ENCODE measurements at regions not wholly inside any gene's neighbourhood (a gene's known extent, or its start where the extent isn't known, plus 50 kb on each side); places are given as distances from the start of the nearest gene placed in this dataset.

DNA sequence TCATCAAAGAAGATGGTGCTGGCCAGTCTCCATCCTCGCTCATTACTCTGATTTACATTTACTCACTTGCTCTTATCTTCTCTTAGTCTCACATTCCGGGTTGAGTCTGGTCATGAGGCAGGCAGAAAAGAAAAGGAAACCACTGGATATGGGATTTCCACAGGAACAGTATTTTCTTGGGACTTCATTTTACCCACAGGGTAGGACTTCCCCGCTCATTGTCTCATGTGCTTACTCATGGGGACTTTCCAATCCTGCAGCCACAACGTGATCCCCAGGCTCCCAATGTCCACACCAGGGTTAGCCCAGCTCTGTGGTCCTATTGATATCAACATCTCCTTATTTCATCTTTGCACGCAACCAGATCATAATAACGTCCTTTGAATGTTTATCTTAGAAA is 373.8 kb downstream of the TMEM182 start:
- POLR2A ChIA-PET (ENCODE audit: unreplicated experiment) = no interaction called here

GRCh38 chr2:103138123-103138901 is 376.5 kb downstream of the TMEM182 start:
- ATAC-seq = no peak
- Histone ChIP-seq H3K27me3 (ENCODE audit: low read length) (peaks cover 4% of the 10 kb centered on the region; the same call in 1 of the 2 replicates), H2AFZ (ENCODE audit: low read length) (no peak overlapping the region), H3F3A (ENCODE audit: low read length, unreplicated experiment) (no peaks in the 10 kb centered on the region), H3K4me2 (ENCODE audit: low read length) (no peak overlapping the region), H3K4me1 (ENCODE audit: insufficient read depth, low read length) (no peaks in the 10 kb centered on the region), H3K36me3 (ENCODE audit: low read depth, low read length) (no peaks in the 10 kb centered on the region), H3K4me3 (ENCODE audit: low read length) (no peak overlapping the region), H3K9ac (ENCODE audit: low read length) (no peak overlapping the region), H3K9me2 (replicated peaks; ENCODE audit: low read length) (no peaks in the 10 kb centered on the region), H3K27ac (ENCODE audit: low read length) (no peak overlapping the region), H4K20me1 (ENCODE audit: low read length) (no peaks in the 10 kb centered on the region), H3K79me2 (ENCODE audit: low read length) (no peaks in the 10 kb centered on the region), H3K9me3 (ENCODE audit: low read length) (no peaks in the 10 kb centered on the region)
- POLR2A ChIA-PET (ENCODE audit: unreplicated experiment) = no interaction called here
- DNase-seq = no peak
- CTCF ChIA-PET = no interaction called here
- intact Hi-C loops (cut with micrococcal nuclease) = no loop called here
- BruUV-seq (replicated peaks) = no TSS peak
- TF ChIP-seq CTCF (conservative IDR thresholded peaks at IDR 0.05; ENCODE audit: low read depth, low read length) = no peak

More for the DNA sequence above, 373.8 kb downstream of the TMEM182 start:
- H3K79me2 ChIP-seq (ENCODE audit: low read length) = no peaks in the 10 kb centered on the region
- CTCF ChIA-PET = no interaction called here
- no peaks in the 10 kb centered on the region for H3K9me3 ChIP-seq (ENCODE audit: low read length)
- intact Hi-C loops (cut with micrococcal nuclease) = no loop called here
- H3F3A ChIP-seq (ENCODE audit: low read length, unreplicated experiment) = no peaks in the 10 kb centered on the region
- TF ChIP-seq CTCF (conservative IDR thresholded peaks at IDR 0.05; ENCODE audit: low read depth, low read length) (no peak), EZH2phosphoT487 (IDR thresholded peaks at IDR 0.05; ENCODE audit: borderline replicate concordance, low read length) (no peak), EZH2 (IDR thresholded peaks at IDR 0.05; ENCODE audit: low read length, unreplicated experiment) (no peak)
- no peak overlapping the region for H2AFZ ChIP-seq (ENCODE audit: low read length)
- H3K4me2 ChIP-seq (ENCODE audit: low read length) = no peak overlapping the region
- no peaks in the 10 kb centered on the region for H3K9me2 ChIP-seq (replicated peaks; ENCODE audit: low read length)
- H3K27me3 ChIP-seq (ENCODE audit: low read length) = no peaks in the 10 kb centered on the region; the same call in 1 of the 2 replicates
- no peaks in the 10 kb centered on the region for H3K36me3 ChIP-seq (ENCODE audit: low read depth, low read length)
- H4K20me1 ChIP-seq (ENCODE audit: low read length) = no peaks in the 10 kb centered on the region
- no peak overlapping the region for H3K4me3 ChIP-seq (ENCODE audit: low read length)
- H3K27ac ChIP-seq (ENCODE audit: low read length) = no peak overlapping the region
- no peak for ATAC-seq
- no peaks in the 10 kb centered on the region for H3K4me1 ChIP-seq (ENCODE audit: insufficient read depth, low read length)
- BruUV-seq (replicated peaks) = no TSS peak
- DNase-seq = no peak
- no peak overlapping the region for H3K9ac ChIP-seq (ENCODE audit: low read length)

DNA sequence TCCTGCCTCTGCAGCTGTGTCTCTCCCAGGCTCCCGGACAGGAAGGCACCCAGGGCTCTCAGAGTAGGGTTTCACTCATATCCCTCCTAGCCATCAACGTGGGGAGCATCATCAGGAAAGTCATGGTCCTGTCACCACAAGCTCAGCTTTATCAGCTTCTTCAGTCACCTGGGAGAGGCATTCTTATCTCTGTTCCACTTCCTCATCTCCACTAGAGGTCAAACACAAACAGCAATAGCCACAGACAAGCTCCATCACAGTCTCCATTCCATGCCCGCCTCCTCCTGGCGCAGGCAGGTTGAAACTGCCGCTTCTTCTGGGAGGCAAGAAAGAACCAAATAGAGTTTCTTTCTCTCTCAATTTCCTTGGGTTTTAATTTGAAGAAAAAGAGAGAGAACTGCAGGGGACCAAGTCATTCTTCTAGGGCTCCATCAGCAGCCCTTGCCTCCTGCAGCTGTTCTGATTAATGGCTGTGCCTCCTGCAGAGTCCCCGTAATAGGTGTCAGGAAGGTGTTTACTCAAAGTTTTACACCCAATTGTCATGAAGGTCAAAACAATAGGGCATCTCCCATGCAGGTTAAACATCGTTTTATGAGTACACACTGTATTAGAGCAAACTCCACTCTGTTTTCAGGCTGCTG is 377.9 kb downstream of the TMEM182 start:
- Histone ChIP-seq H3K9me3 (ENCODE audit: low read length) (no peaks in the 10 kb centered on the region), H2AFZ (ENCODE audit: low read length) (no peak overlapping the region), H3F3A (ENCODE audit: low read length, unreplicated experiment) (no peaks in the 10 kb centered on the region), H3K79me2 (ENCODE audit: low read length) (no peaks in the 10 kb centered on the region), H3K4me3 (ENCODE audit: low read length) (no peak overlapping the region), H3K4me1 (ENCODE audit: insufficient read depth, low read length) (no peaks in the 10 kb centered on the region), H3K9ac (ENCODE audit: low read length) (no peak overlapping the region), H3K9me2 (replicated peaks; ENCODE audit: low read length) (no peaks in the 10 kb centered on the region), H3K4me2 (ENCODE audit: low read length) (no peak overlapping the region), H3K36me3 (ENCODE audit: low read depth, low read length) (no peaks in the 10 kb centered on the region), H3K27ac (ENCODE audit: low read length) (no peak overlapping the region), H4K20me1 (ENCODE audit: low read length) (no peaks in the 10 kb centered on the region), H3K27me3 (ENCODE audit: low read length) (peaks cover 5% of the 10 kb centered on the region; the same call in 1 of the 2 replicates)
- TF ChIP-seq EZH2 (IDR thresholded peaks at IDR 0.05; ENCODE audit: low read length, unreplicated experiment) (no peak), EZH2phosphoT487 (IDR thresholded peaks at IDR 0.05; ENCODE audit: borderline replicate concordance, low read length) (no peak), CTCF (conservative IDR thresholded peaks at IDR 0.05; ENCODE audit: low read depth, low read length) (no peak)
- ATAC-seq (no peak), DNase-seq (no peak)
- CTCF ChIA-PET = no interaction called here
- intact Hi-C loops (cut with micrococcal nuclease) = no loop called here
- BruUV-seq (replicated peaks) = no TSS peak
- POLR2A ChIA-PET (ENCODE audit: unreplicated experiment) = no interaction called here
